Brain microvascular endothelial cell (primary cell): ENCODE measurements at regions not wholly inside any gene's neighbourhood (a gene's known extent, or its start where the extent isn't known, plus 50 kb on each side); places are given as distances from the start of the nearest gene placed in this dataset.

Experiments
- DNase-seq: peaks from one replicate; pipeline ENCODE4 v3.0.0-alpha.2; 2020
- H3K27ac ChIP-seq: fragments of 250-450 bp; sonication (Bioruptor Pico); 2 replicates; pipeline ENCODE4 v1.5.1; 2020; ENCODE audit warnings: mild to moderate bottlenecking, moderate library complexity
- H3K27me3 ChIP-seq: fragments of 250-450 bp; sonication (Bioruptor Pico); replicated peaks from 2 replicates; pipeline ENCODE4 v1.5.1; 2020; ENCODE audit warnings: mild to moderate bottlenecking
- H3K36me3 ChIP-seq: fragments of 250-450 bp; sonication (Bioruptor Pico); replicated peaks from 2 replicates; pipeline ENCODE4 v1.5.1; 2020; ENCODE audit warnings: mild to moderate bottlenecking
- H3K4me3 ChIP-seq: 2 replicates; pipeline ENCODE4 v1.5.1; 2011; ENCODE audit warnings: low read depth, mild to moderate bottlenecking, control low read depth, low read length, moderate library complexity
- CTCF ChIP-seq: IDR thresholded peaks from 2 replicates; pipeline ENCODE4 v1.5.1; 2011; ENCODE audit warnings: low read depth, mild to moderate bottlenecking, moderate library complexity, low read length, control low read depth, inconsistent platforms; ENCODE audit errors: missing control alignments
- in situ Hi-C: cut with HindIII; loops from 2 replicates; pipeline ENCODE4 v1.10.0; 2017; ENCODE audit warnings: low sequenced_read_pairs, low pct_ligation_motif_present

GRCh38 chr13:40207001-40207478 is 459.4 kb downstream of the FOXO1 start:
- TF ChIP-seq CTCF: no peak
- DNase-seq: no peak
- Histone ChIP-seq H3K27me3 (no peaks in the 10 kb centered on the region), H3K36me3 (no peaks in the 10 kb centered on the region), H3K4me3 (no peak overlapping the region), H3K27ac (no peak overlapping the region)
- in situ Hi-C loops: no loop called here

- TF ChIP-seq CTCF: no peak
- no peak for DNase-seq
- no peaks in the 10 kb centered on the region for H3K36me3 ChIP-seq
- in situ Hi-C loops: no loop called here
- H3K27ac ChIP-seq: no peak overlapping the region
- H3K4me3 ChIP-seq: no peak overlapping the region
- H3K27me3 ChIP-seq: no peaks in the 10 kb centered on the region
Measured at GRCh38 chr13:40208517-40208916, 457.9 kb downstream of the FOXO1 start.

GRCh38 chr13:40210865-40211585 is 455.4 kb downstream of the FOXO1 start:
- H3K4me3 ChIP-seq: no peak overlapping the region
- no peak for TF ChIP-seq CTCF
- DNase-seq: no peak
- H3K27ac ChIP-seq: no peak overlapping the region
- H3K27me3 ChIP-seq: no peaks in the 10 kb centered on the region
- H3K36me3 ChIP-seq: no peaks in the 10 kb centered on the region
- in situ Hi-C loops: no loop called here

- no peak for DNase-seq
- in situ Hi-C loops: no loop called here
- TF ChIP-seq CTCF: peak; percentile 15
- Histone ChIP-seq H3K36me3 (no peaks in the 10 kb centered on the region), H3K4me3 (no peak overlapping the region), H3K27ac (no peak overlapping the region), H3K27me3 (no peaks in the 10 kb centered on the region)
Measured at GRCh38 chr13:40211586-40211968, 454.9 kb downstream of the FOXO1 start.

GRCh38 chr13:40213779-40214178 is 452.7 kb downstream of the FOXO1 start:
- H3K36me3 ChIP-seq: no peaks in the 10 kb centered on the region

More at GRCh38 chr13:40213779-40214178, 452.7 kb downstream of the FOXO1 start:
- no peak for DNase-seq
- in situ Hi-C loops: no loop called here
- Histone ChIP-seq H3K27ac (no peak overlapping the region), H3K27me3 (no peaks in the 10 kb centered on the region), H3K4me3 (no peak overlapping the region)
- TF ChIP-seq CTCF: no peak
